ENCODE measurements at regions not wholly inside any gene's neighbourhood (a gene's known extent, or its start where the extent isn't known, plus 50 kb on each side); places are given as distances from the start of the nearest gene placed in this dataset.

DNA sequence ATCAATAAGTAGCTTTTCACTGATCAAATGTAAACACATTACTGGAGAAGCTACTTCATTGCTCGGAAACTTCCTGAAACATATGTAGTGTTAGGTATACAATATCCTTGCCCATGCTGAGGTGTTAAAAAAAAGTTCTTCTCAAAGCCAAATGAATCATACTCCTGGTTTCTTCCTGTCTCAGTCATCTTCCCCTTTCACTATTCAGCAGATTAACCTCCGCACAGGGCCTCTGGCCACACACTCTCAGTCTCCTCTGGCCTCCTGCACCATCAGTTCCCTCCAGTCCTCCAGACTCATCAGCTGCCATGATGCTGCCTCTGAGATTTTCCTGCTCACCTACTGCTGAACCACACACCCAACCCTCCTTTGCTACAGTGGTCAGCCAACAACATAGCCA, 70.5 kb upstream of the BOC start:
- DNase-seq = no peak

DNA sequence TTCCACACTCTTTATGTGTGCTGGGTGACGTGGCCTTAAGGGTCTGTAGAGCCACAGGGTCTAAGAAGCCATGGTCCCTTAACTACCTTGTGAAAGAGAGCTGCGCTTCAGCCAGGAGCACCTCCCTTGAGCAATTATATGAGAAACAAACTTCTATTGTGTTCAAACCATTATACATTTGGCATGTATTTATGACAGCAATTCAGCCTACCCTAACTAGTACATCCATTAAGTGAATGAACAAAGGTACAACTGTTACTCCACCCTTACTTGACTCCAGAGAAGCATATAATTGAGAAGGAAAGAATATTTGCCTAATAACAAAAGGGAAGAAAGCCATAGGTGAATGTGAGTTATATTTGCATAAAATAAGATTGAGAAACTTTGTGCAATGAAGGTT, 69.8 kb upstream of the BOC start:
- no peak for DNase-seq

DNA sequence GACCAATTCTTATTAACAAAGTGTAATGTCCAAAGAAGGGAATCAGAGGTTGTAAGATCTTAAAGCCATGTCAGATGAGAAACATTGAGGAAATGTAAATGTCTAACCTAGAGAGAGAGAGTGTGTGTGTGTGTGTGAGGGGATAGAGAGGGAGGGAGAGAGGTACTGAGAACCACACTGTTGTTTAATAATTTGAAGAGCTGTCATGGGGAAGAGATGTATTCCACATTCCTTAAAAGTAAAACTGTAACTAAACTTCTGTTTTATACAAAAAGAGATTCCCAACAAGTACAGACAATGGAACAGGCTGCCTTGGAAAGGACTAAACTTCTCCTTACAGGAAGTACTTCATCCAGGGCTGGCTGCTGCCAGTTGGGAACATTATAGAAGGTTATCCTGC, 68.9 kb upstream of the BOC start:
- DNase-seq = no peak

DNA sequence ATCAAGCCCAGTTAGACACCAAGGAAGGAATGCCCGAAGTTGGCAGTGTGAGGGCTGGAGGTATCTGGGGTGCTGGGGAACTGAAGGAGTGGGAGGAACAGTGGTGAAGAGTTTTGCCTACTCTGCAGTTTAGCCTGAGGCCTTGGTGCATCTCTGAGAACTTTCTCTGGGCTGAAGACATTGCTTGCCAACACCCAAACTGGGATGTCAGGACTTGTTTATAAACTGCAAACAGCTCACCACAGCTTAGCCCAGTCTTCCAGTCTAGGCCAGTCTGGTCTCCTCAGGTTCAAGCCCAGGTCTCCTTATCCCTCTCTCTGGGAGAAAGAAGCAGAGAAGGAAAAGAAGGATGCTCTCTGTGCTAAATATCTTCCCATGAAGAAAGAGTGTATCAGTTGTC, 68.0 kb upstream of the BOC start:
- DNase-seq = no peak

DNA sequence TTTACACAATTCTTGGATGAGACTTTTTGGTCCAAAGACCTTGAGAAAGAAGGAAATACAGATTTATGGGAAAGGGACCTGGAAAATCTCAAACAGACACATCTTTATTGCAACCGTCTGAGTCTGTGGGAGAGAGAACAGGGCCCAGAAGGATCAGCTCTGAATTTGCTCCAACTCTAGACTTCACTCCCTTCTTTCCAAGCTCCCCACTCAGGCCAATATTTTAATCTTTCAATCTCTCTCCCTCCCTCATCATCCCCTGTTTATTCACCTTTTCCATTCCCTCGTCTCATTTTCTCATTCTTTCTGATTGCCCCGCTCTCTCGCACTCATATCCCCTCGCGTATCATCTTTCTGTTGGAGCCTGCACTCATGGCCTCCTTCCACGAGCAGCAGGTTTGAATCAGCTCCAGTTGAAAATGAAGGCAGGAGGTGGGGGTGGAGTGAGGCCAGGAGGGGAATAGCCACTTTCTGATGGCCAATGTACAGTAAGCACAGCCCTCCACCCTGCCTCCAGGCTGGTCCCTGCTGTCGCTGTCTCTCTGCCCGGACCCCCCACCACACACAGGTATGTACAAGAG, 63.6 kb upstream of the BOC start:
- DNase-seq = no peak

DNA sequence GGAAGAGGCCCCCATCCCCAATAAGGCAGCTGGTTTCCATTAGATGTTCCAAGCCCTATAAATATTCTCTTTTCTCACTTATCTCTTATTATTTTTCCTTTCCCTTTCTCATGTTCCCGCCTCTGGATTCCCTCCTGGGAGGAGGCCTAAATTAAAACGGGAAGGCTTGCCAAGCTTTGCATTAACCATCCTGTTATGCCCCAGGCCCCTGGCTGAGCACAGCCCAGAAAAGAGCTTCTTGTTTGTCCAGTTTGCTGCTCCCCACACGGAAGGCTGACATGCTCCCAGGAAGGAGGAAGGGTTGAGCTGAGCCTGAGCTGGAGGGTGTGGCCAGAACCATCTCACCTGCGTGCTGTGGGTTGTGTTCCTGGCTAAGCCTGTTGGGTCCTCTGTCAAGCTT, 63.1 kb upstream of the BOC start:
- no peak for DNase-seq

DNA sequence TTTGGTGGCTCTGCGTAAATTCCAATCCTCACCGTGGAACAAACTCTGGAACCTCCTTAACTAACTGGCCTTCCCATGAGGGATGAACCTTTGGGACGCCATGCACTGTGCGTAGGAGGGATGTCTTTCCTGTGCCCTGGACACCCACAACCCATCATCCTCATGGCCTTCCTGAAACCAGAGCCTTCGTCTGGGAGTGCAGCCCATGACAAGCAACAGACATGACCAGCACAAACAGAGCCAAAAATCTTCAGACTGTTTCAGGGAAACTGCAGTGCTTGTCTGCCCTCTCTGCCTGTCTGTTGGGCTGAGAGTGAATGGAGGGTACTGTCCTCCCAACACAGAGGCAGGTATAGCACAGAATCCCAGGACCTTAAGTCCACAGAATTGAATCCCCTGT, 61.1 kb upstream of the BOC start:
- DNase-seq = no peak

DNA sequence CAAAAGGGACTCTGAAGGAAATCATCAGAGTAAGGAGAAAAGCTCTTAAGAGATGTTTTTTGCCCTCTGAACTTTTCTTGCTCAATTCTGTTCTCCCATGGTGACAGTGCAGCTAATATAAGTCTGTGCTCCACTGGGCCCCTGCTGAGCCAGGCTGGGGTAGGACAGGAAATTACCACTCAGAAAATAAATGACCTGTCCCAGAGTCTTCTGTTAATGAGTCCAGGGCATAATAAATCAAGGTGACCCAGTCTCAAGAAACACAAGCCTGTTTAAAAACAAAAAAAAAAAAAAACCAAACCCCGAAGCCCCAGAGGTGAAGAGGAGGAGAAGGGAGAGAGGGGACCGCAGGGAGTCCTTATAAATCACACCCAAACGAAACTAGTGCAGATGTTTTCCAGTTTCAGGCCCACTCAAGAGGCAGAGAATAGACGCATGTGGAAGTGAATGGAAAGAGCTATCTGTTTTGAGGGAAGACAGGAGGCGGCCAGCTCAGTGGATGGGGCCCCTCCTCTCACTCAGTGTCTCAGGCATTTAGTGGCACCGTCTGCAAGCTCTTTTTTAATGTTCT, 59.8 kb upstream of the BOC start:
- no peak for DNase-seq

DNA sequence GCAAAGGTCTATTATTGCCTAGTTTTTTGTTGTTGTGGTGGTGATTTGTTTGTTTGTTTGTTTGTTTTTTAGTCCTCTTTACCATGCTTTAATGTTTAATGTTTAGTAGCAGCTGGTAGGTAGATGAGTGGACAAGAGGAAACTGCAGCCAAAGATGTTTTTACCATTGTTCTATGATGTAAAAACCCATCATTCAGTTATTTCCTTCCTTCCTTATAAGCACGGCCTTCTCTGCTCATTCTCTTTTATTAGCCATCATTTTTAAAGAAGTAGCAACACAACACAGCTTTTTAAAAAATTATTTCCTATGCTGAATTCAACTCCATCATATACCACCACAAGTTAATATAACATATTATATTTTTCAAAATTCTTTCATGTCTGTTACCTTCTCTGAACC, 58.5 kb upstream of the BOC start:
- DNase-seq = no peak

DNA sequence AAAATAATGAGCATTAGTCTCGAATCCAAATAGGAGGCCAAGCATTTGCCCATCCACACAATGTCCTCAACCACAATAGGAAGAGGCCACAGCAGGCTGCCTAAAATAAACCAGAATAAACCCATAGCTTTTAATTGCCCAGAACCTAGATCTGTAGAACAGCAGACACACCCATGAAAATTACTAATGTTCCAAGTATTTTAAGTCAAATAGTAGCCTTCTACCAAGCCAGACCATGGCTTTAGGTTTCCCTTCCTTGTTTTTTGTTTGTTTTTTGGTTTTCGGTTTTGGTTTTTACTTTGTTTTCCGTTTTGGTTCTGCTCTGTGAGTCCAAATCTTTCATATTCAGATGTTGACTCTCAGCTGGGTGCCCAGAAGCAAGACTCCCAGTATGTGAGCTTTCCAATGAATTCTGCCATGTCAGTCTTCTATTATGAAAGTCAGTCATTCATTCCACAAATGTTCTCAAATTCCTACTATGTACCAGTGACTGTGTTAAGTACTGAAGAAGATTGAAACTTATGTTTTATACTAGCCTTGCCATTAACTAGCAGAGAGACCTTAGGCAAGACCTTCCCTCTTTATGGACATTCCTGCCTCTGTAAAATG, 57.8 kb upstream of the BOC start:
- DNase-seq = no peak

DNA sequence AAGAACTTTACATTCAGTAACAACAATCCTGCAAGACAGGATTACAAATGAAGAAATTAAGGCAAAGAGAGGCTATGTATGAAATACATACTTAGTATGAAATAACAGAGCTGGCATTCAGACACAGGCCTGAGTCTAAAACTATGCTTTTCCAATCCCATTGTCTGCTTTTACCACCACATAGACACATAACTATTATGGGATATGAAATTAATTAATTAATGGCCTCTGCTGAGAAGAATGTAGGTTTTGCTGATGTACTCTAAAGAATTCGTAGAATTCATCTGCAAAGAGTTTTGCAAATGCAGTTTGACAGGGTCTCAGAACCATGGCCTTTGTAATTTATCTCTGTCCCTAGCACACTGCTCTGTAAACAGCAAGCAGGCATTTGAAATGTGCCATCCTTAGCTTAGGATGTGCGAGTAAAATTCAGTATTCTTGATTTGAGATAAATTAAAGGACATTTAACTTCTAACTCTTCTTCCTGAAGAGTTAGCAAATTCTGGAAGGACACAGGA, 54.5 kb upstream of the BOC start:
- no peak for DNase-seq

DNA sequence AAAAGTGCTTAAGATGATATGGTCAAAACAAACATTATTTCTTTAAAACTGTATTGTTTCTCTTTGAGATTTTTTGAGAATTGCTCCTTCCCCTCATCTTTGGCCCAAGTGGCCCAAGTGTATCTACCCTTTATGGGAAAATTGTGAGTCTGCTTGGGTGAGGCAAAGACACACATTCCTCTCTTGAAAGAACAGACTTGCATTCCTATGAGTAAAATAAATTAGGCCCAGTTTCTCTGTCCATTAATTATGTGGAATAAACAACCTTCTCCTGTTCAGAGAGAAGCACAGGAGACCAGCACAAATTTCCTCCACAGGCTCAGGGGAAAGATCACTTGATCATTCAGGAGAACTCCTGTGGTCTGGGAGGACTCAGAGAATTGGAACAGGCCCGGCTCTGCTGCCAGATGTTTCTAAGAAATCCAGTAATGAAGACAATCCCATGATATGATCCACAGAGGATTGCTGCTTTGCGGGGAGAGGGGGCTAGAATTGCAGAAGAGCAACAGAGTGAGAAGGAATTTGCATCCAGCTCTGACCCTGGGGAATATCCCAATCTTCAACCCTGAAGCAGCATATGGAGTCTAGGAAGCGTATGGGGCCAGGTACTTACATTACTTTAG, 53.8 kb upstream of the BOC start:
- no peak for DNase-seq

DNA sequence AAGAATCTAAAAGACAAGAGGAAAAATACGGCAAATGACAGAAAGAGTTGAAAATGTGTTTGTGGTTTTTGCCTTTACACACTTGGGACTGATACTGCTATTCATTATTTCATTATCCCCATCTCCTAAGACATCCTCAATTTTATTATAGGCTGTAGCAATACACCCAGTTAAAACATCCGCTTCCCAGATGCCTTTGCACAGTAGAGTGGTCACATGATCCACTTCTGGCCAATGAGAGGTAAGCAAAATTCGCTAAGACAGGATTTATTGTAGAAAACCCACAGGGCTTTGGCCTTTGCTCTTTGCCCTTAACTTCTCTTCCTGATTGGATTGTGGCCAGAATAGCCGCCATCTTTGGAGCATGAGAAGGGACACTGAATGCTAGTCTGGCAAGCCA, 53.2 kb upstream of the BOC start:
- no peak for DNase-seq

Data from NK-92 treated with Interleukin-12 subunit alpha and Interleukin-12 subunit beta, amount 100 ng/mL, for 24 hours (cell line).